ENCODE measurements at regions not wholly inside any gene's neighbourhood (a gene's known extent, or its start where the extent isn't known, plus 50 kb on each side); places are given as distances from the start of the nearest gene placed in this dataset.

GRCh38 chr11:70736937-70737640 is 338.8 kb downstream of the CTTN start:
- no peak for DNase-seq (ENCODE audit: low read depth, low spot score)
- H3K4me3 ChIP-seq (ENCODE audit: low read length), result no peak overlapping the region

DNA sequence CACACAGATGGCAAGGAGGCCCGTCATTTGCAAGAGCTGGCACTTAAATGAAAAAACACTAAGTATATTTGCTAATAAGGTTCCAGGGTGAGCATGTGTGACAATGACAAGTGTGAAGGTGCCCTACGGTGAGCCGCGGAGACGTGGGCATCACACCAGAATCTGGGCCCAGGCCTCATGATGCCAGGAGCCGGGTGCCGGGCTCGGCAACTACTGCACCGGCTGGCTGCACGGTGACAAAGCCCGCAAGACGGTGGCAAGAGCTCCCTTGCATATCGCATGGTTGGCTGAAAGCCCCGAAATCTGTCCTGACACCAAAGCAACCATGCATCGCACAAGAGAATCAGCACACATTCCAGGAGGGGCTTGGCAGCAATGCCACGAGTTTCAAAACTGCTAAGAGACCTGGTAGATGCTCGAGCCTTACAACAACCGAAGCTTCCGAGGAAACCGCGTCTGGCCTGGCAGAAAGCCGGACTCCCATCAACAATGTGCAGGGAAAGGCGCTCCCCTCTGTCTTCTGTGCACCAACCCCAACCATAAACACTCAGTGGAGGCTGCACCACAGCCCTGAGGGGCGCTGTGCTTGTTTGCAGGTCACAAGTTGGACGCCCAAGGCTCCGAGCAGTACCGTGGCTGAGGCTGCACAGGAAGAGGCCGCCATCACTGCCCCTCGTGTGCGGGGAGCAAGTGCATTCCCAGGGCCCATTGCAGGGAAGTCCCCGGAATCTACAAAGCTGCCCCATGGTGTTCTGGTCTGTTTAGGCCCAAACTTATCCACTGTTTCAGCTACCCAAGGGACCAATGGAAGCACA is 339.7 kb downstream of the CTTN start:
- no peak overlapping the region for H3K4me3 ChIP-seq (ENCODE audit: low read length)
- DNase-seq (ENCODE audit: low read depth, low spot score), result no peak

GRCh38 chr11:70738661-70739060 is 340.3 kb downstream of the CTTN start:
- no peak for DNase-seq (ENCODE audit: low read depth, low spot score)
- no peak overlapping the region for H3K4me3 ChIP-seq (ENCODE audit: low read length)

DNA sequence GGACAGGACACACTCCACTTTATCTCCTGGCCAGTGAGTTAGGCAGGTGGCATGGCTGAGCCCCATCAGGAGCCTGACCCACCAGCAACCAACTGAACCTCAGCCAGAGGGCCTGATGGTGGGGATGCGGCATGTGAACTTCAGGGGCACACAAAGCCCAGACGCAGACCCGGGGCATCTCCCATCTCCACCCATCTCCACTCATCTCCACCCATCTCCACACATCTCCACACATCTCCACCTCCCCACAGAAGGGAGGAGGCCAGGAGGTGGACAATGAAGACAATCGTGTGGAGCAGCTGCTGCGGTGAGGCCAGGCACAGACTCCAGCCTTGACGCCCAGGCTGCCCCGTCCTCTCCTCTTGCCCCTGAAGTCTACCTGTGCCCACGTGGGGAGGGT is 340.8 kb downstream of the CTTN start:
- DNase-seq (ENCODE audit: low read depth, low spot score), result no peak
- no peak overlapping the region for H3K4me3 ChIP-seq (ENCODE audit: low read length)

GRCh38 chr11:70739811-70740487 is 341.6 kb downstream of the CTTN start:
- no peak overlapping the region for H3K4me3 ChIP-seq (ENCODE audit: low read length)
- DNase-seq (ENCODE audit: low read depth, low spot score), result no peak

- no peak for DNase-seq (ENCODE audit: low read depth, low spot score)
- no peak overlapping the region for H3K4me3 ChIP-seq (ENCODE audit: low read length)
Measured at GRCh38 chr11:70740488-70740851, 342.1 kb downstream of the CTTN start.

DNA sequence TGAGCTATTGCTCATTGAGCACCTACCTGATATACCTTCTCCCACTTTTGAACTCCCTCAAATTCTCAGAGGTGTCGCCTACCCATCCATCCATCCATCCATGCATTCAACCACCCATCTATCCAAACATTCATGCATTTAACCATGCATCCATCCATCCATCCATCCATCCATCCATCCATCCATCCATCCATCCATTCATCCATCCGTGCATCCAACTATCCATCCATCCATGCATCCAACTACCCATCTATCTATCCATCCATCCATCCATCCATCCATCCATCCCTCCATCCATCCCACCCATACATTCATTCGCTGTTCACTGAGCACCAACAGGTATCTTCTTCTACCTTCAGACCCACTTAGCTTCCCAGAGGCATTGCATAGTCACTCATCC is 342.8 kb downstream of the CTTN start:
- DNase-seq (ENCODE audit: low read depth, low spot score), result no peak
- no peak overlapping the region for H3K4me3 ChIP-seq (ENCODE audit: low read length)

- DNase-seq (ENCODE audit: low read depth, low spot score), result no peak
- no peak overlapping the region for H3K4me3 ChIP-seq (ENCODE audit: low read length)
Measured at GRCh38 chr11:70742553-70743291, 344.4 kb downstream of the CTTN start.

DNA sequence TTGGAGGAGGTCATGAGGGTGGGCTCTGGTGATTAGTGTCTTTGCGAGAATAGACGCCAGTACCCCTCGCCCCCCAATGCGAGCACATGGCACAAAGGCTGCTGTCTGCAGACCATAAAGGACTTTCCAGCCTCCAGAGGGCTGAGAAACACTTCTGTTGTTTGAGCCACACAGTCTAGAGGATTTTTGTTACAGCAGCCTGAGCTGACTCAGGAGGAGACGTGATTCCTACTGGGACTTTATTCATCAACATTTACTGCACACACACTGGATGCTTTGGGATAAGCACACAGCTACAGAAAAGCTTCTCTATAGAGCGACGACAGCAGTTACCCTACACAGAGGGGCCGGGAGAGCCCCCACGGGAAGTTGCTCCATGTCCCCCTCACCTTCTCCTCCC is 345.0 kb downstream of the CTTN start:
- no peak for DNase-seq (ENCODE audit: low read depth, low spot score)
- H3K4me3 ChIP-seq (ENCODE audit: low read length), result no peak overlapping the region

GRCh38 chr11:70743941-70744351 is 345.6 kb downstream of the CTTN start:
- H3K4me3 ChIP-seq (ENCODE audit: low read length), result no peak overlapping the region
- no peak for DNase-seq (ENCODE audit: low read depth, low spot score)

DNA sequence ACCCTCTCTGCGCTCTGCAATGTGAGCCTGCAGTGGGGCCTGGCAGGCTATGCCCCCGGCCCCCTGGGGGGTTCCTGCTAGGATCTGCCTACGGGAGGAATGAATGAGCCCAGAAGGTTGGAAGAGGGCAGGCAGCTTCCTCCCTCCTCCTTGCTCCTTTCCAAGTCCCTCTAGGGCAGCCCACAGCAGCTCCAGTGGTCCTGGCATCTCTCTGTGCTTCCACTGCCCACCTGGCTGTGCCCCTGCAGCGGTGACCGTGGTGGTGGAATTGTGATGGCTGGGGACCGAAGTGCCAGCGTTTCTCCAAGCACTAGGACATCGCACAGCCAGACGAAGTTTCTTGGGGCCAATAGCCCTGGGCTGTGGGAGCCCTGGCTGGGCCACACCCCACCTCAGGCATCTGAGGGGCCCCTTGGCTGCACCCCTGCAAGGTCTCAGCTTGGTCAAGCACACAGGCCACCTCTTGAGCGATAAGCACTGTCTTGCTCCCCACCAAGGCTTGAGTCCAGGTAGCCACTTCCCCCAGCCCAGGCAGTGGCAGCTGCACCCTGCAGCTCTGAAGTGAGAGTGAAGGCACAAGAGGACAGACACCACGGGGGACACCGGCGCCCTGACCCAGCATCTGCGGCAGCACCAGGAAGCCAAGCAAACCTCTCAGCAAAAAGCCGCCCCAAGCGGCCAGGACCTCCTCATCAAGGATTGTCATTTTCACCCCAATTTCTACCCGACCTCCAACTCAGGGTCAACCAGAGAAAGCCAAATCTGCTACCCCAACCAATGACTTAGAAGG is 346.3 kb downstream of the CTTN start:
- no peak for DNase-seq (ENCODE audit: low read depth, low spot score)
- no peak overlapping the region for H3K4me3 ChIP-seq (ENCODE audit: low read length)

DNA sequence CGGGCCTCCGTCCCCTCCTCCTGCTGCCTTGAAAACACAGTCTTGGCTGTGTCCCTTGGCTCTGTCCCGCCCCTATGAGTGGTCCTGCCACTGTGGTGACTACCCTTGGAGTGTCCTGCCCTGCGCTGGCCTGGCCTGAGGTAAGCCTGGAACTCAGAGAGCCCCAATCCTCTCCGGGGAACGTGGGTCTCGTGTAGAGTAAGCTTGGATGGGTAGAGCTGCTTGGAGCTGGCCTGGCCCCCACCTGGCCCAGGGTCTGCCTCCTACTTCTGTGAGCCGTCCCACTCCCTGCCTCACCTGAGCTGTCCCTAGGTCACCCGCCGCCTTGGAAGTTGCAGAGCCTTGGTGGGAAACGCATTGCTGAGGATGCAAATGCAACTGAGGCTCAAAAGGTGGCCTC is 347.1 kb downstream of the CTTN start:
- no peak overlapping the region for H3K4me3 ChIP-seq (ENCODE audit: low read length)
- DNase-seq (ENCODE audit: low read depth, low spot score), result no peak

DNA sequence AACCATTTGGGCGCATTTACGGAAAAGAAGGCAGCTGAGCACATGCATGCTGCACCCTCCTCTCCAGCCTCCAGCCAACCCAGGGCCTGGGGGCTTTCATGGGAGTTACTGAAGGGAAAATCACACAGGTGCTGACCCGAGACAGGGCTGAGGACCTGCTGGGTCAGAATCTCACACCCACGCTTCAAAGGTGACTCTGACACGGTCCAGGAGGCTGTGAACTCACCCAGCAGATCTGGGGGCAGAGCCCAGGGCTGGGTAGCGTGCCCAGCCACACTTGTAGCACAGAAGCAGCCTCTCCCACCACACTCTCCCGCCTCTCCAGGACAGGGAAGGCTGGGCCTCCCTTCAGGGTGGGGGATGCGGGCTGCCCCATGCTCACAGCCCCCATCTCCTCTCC is 347.6 kb downstream of the CTTN start:
- H3K4me3 ChIP-seq (ENCODE audit: low read length), result no peak overlapping the region
- no peak for DNase-seq (ENCODE audit: low read depth, low spot score)

GRCh38 chr11:70746351-70746750 is 348.0 kb downstream of the CTTN start:
- DNase-seq (ENCODE audit: low read depth, low spot score), result no peak
- H3K4me3 ChIP-seq (ENCODE audit: low read length), result no peak overlapping the region

DNA sequence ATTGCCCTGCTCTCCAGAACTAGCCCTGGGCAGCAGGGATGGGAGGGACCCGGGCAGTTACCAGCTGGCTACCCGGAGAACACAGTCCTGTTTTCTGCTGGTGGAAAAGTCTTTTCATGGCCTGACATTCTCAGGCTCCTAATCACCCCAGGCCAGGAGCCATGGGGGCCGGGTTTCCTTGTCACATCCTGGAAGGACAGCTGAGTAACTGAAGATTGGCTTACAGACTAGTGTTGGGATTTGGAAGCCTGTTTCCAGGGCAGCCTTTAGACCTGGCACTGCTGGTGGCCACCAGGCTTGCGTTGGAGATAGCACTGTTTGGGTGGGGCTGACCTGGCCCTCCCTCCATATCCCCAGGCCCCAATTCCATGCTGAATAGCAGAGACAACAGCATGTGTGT is 349.0 kb downstream of the CTTN start:
- H3K4me3 ChIP-seq (ENCODE audit: low read length), result no peak overlapping the region
- no peak for DNase-seq (ENCODE audit: low read depth, low spot score)

DNA sequence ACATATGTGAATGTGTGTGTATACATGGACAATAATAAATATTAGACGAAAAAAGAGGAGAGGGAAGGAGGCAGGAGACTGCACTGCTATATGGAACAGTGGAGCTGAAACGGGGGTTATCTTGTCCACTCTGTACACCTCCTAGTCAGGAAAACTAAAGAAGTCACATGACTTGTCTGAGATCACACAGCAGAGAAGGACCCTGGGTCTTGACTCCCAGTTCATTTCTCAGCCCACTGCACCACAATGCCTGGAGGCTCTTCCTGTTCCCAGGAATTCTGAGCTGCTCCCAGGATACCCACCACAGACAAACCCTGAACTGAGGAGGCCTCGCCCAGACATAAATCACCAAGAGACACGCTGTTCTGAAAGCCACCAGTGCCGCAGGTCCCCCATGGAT is 349.6 kb downstream of the CTTN start:
- H3K4me3 ChIP-seq (ENCODE audit: low read length), result no peak overlapping the region
- no peak for DNase-seq (ENCODE audit: low read depth, low spot score)

DNA sequence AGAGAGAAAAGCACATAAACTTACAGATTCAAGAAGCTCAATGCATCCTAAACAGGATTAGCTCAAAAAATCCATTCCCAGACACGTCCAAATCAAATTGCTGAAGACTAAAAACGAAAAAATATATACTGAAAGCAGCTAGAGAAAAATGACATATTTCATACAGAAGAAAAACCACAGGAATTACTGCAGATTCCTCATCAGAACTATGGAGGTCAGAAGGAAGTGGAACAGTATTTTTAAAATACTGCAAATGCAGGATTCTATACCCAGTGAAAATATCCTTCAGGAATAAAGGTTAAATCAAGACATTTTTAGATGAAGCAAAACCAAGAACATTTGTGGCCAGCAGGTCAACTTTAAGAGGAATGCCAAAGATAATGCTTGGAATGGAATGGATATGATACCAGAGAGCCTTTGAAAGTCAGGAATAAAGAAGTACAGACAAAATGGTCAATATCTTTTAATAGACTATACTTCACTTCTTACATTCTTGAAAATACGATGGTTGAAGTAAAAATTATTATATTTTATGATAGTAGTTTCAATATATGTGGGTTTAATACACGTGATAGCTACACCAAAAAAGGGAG is 352.9 kb downstream of the CTTN start:
- DNase-seq (ENCODE audit: low read depth, low spot score), result no peak
- no peak overlapping the region for H3K4me3 ChIP-seq (ENCODE audit: low read length)

DNA sequence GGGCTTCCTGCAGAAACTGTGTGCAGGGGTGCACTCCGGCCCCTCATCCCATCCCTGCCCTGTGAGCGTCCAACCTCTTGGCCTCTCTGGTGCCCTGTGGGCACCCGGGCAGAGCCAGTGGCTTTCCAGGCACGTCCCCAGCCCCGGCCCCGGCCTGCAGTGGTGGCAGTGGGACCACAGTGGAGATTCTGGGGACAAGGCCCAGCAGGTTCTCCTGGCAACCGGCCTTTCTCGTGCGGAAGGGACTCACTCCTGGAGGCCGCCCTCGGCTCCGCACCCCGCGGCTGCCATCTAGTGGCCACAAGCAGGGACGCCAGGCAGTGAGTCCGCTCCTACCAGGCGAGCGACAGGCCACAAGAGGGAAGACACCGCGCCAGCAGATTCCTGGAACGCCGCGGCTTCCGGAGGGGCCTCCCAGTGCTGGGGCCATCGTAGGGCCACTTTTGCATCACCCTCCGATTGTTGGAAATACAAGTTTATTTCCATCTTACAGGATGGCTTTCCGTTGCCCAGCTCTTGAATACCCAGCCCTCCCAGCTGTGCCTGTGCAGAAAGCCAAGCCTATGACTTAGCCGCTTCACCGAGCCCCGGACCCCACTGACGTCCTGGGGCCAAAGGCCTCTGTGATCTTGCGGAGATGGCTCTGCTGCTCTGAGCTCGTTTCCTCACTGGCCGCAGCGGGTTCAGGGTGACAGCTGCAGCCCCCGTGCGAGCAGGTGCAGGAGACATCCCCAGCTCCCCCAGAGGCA is 357.3 kb downstream of the CTTN start:
- peak; percentile 24 for DNase-seq (ENCODE audit: low read depth, low spot score)
- H3K4me3 ChIP-seq (ENCODE audit: low read length), result no peak overlapping the region

Data from Jurkat, Clone E6-1 (cell line).